ENCODE measurements at regions not wholly inside any gene's neighbourhood (a gene's known extent, or its start where the extent isn't known, plus 50 kb on each side); places are given as distances from the start of the nearest gene placed in this dataset.
"Not testable (repeated sequence)": the region's sequence is repeated elsewhere in the genome, so short reads cannot be mapped to it uniquely, and the experiment has no call there.

GRCh38 chr16:77114361-77114760 is 76.6 kb upstream of the MON1B start:
- H3K27ac Mint-ChIP-seq; H3K36me3 Mint-ChIP-seq (ENCODE audit: low read depth); H3K4me1 Mint-ChIP-seq; H3K4me3 Mint-ChIP-seq; H3K9me3 Mint-ChIP-seq; CTCF ChIA-PET; DNase-seq; H3K27me3 Mint-ChIP-seq: not testable (repeated sequence)
- POLR2A ChIA-PET, result interaction anchor here (0.6 kb wide), 1 partner anchor 349 kb away, joined by 3 read pairs; no protein-coding TSS in a partner anchor

GRCh38 chr16:77116856-77117255 is 74.1 kb upstream of the MON1B start:
- H3K4me1 Mint-ChIP-seq, result no peaks in the 10 kb centered on the region
- DNase-seq, result no peak
- ChIA-PET CTCF (no interaction called here), POLR2A (no interaction called here)
- no peaks in the 10 kb centered on the region for H3K27me3 Mint-ChIP-seq
- H3K9me3 Mint-ChIP-seq, result no peaks in the 10 kb centered on the region
- no peaks in the 10 kb centered on the region for H3K36me3 Mint-ChIP-seq (ENCODE audit: low read depth)
- H3K4me3 Mint-ChIP-seq, result no peak overlapping the region
- no peak overlapping the region for H3K27ac Mint-ChIP-seq

DNA sequence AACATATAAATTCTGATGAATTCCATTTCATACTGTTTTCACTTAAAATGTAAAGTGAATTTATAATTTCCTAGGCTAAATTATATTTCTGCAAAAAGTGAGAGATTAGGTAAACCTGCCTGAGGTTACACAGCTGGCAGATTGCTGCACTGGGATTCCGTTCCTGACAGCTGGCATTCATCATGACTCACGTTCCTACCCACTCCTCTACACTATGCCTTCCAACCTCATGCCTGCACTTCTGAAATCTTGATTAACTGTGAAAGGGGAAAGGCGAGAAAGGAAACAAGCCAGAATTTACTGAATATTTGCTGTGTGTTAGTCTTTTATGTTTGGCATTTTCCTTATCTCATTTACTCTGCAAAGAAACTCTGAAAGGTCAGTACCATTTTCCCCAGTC is 73.3 kb upstream of the MON1B start:
- ChIA-PET CTCF (no interaction called here), POLR2A (no interaction called here)
- no peak overlapping the region for H3K4me3 Mint-ChIP-seq
- no peak overlapping the region for H3K27ac Mint-ChIP-seq
- H3K36me3 Mint-ChIP-seq (ENCODE audit: low read depth), result no peaks in the 10 kb centered on the region
- no peaks in the 10 kb centered on the region for H3K27me3 Mint-ChIP-seq
- no peaks in the 10 kb centered on the region for H3K4me1 Mint-ChIP-seq
- DNase-seq, result no peak
- no peaks in the 10 kb centered on the region for H3K9me3 Mint-ChIP-seq

- no peaks in the 10 kb centered on the region for H3K36me3 Mint-ChIP-seq (ENCODE audit: low read depth)
- H3K4me1 Mint-ChIP-seq, result no peaks in the 10 kb centered on the region
- DNase-seq, result no peak
- POLR2A ChIA-PET, result no interaction called here
- H3K4me3 Mint-ChIP-seq, result no peak overlapping the region
- no peaks in the 10 kb centered on the region for H3K9me3 Mint-ChIP-seq
- CTCF ChIA-PET, result no interaction called here
- no peak overlapping the region for H3K27ac Mint-ChIP-seq
- H3K27me3 Mint-ChIP-seq, result no peaks in the 10 kb centered on the region
These were observed 59.6 kb upstream of the MON1B start for GRCh38 chr16:77131398-77131797.

DNA sequence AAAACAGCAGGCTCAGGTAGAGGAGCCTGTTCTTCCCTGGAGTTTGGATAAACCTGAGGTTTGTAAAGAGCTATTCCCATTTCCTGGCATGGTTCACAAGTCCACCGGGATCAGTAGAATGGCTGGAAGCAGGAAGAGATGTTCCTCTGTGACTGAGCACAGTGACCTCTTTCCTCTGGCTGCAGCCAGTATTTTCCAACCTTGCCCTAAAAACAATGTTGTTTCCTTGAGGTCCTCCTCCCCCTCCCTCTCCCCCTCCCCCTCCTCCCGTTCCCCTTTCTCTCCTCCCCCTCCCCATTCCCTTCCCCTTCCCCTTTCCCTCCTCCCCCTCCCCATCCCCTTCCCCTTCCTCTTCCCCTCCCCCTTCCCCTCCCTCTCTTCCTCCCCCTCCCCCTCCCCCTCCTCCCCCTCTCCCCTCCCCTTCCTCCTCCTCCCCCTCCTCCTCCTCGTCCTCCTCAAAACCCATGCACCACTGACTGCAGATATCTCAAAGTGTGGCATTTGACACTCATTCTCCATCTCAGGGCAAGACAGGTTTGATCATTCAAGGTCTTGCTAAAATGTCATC is 58.9 kb upstream of the MON1B start:
- POLR2A ChIA-PET, result no interaction called here
- DNase-seq, result no peak
- Mint-ChIP-seq H3K4me3 (no peak overlapping the region), H3K4me1 (no peaks in the 10 kb centered on the region), H3K9me3 (no peaks in the 10 kb centered on the region), H3K27me3 (no peaks in the 10 kb centered on the region), H3K27ac (no peak overlapping the region), H3K36me3 (ENCODE audit: low read depth) (no peaks in the 10 kb centered on the region)
- CTCF ChIA-PET, result no interaction called here

DNA sequence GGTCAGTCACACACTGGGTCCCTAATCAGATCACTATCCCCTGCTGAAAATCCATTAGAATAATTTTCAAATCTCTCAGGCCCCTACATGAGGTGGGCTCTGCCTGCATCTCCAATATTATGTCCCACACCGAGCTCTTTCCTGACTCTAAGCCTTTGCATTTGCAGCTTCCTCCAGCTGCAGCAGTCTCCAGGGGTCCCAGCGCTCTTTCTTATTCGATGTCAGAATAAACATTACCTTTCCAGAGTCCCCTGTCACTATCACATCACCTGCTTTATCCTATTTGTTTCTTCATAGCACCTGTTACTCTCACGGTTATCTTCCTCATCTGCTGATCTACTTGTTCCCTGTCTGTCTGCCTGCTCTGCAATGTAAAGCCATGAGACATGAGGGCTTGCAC is 57.3 kb upstream of the MON1B start:
- CTCF ChIA-PET, result interaction anchor here (0.6 kb wide), 1 partner anchor 1276 kb away, joined by 3 read pairs; no protein-coding TSS in a partner anchor
- Mint-ChIP-seq H3K27me3 (no peaks in the 10 kb centered on the region), H3K4me3 (no peak overlapping the region), H3K27ac (no peak overlapping the region), H3K4me1 (no peaks in the 10 kb centered on the region), H3K9me3 (no peaks in the 10 kb centered on the region), H3K36me3 (ENCODE audit: low read depth) (no peaks in the 10 kb centered on the region)
- no peak for DNase-seq
- POLR2A ChIA-PET, result no interaction called here

DNA sequence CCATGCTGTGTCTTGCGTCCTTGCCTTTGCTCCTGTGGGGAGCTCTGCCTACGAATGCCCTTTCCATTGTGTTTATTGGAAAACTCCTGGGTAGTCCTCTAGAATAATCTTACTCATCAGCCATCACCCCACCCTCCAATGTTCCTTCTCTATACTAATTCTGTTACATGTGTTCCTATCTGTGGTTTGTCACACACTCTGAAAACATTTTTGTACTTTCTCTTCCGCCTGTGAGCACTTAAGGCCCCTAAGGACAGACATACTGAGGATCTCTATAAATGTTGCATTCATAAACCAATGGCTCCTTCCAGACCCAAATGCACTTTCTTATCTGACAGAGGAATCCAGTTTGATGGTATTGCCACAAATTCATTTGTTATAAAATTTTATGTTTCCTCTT is 53.9 kb upstream of the MON1B start:
- no peak for DNase-seq
- no peaks in the 10 kb centered on the region for H3K36me3 Mint-ChIP-seq (ENCODE audit: low read depth)
- POLR2A ChIA-PET, result no interaction called here
- CTCF ChIA-PET, result no interaction called here
- H3K4me3 Mint-ChIP-seq, result no peak overlapping the region
- H3K4me1 Mint-ChIP-seq, result no peaks in the 10 kb centered on the region
- H3K27ac Mint-ChIP-seq, result no peak overlapping the region
- no peaks in the 10 kb centered on the region for H3K27me3 Mint-ChIP-seq
- H3K9me3 Mint-ChIP-seq, result no peaks in the 10 kb centered on the region
